Coronary artery (tissue), 2 donors: ENCODE measurements at regions not wholly inside any gene's neighbourhood (a gene's known extent, or its start where the extent isn't known, plus 50 kb on each side); places are given as distances from the start of the nearest gene placed in this dataset.

Experiments used
- DNase-seq: peaks from one replicate; pipeline ENCODE4 v3.0.0-alpha.2; 2017; ENCODE audit warnings: low spot score
- H3K27ac ChIP-seq, 2 donors: fragments of 200-600 bp; sonication (generic); one replicate each; pipeline ENCODE4 v1.5.1; 2016 to 2019
- H3K4me3 ChIP-seq: fragments of 200-600 bp; sonication (generic); 2 replicates; pipeline ENCODE4 v1.5.1; 2016; ENCODE audit warnings: mild to moderate bottlenecking, moderate library complexity
- CTCF ChIP-seq: fragments of 200-600 bp; sonication (generic); IDR thresholded peaks from one replicate; pipeline ENCODE4 v1.5.1; 2019; ENCODE audit warnings: antibody characterized with exemption

GRCh38 chr16:60818465-60818864 is 1217.8 kb downstream of the CDH8 start:
- H3K27ac ChIP-seq: no peak overlapping the region
- no peak overlapping the region for H3K4me3 ChIP-seq
- no peak for TF ChIP-seq CTCF
- DNase-seq: no peak

GRCh38 chr16:60816461-60816860 is 1219.8 kb downstream of the CDH8 start:
- no peak for TF ChIP-seq CTCF
- H3K4me3 ChIP-seq: no peak overlapping the region
- H3K27ac ChIP-seq: no peak overlapping the region
- no peak for DNase-seq

GRCh38 chr16:60815865-60816264 is 1220.4 kb downstream of the CDH8 start:
- TF ChIP-seq CTCF: no peak
- DNase-seq: no peak
- Histone ChIP-seq H3K27ac (no peak overlapping the region), H3K4me3 (no peak overlapping the region)

GRCh38 chr16:60815033-60815432 is 1221.2 kb downstream of the CDH8 start:
- no peak overlapping the region for H3K27ac ChIP-seq
- DNase-seq: no peak
- TF ChIP-seq CTCF: no peak
- H3K4me3 ChIP-seq: no peak overlapping the region

GRCh38 chr16:60811657-60812056 is 1224.6 kb downstream of the CDH8 start:
- no peak overlapping the region for H3K4me3 ChIP-seq
- no peak for TF ChIP-seq CTCF
- DNase-seq: no peak
- H3K27ac ChIP-seq: no peak overlapping the region

- no peak for TF ChIP-seq CTCF
- no peak overlapping the region for H3K4me3 ChIP-seq
- DNase-seq: no peak
- H3K27ac ChIP-seq: no peak overlapping the region
Measured at GRCh38 chr16:60811051-60811608, 1225.1 kb downstream of the CDH8 start.

- Histone ChIP-seq H3K4me3 (no peak overlapping the region), H3K27ac (no peak overlapping the region)
- TF ChIP-seq CTCF: no peak
- DNase-seq: no peak
Measured at GRCh38 chr16:60810250-60810649, 1226.0 kb downstream of the CDH8 start.
